ENCODE measurements at regions not wholly inside any gene's neighbourhood (a gene's known extent, or its start where the extent isn't known, plus 50 kb on each side); places are given as distances from the start of the nearest gene placed in this dataset.

- no peak for TF ChIP-seq Cebpa-rat (IDR thresholded peaks at IDR 0.05)
- H3K27ac ChIP-seq, result no peak overlapping the region
- no peak overlapping the region for H3K4me2 ChIP-seq
- no peaks in the 10 kb centered on the region for H3K9me3 ChIP-seq
- no peak overlapping the region for H3K4me3 ChIP-seq
- H4K20me1 ChIP-seq, result no peaks in the 10 kb centered on the region
- no peaks in the 10 kb centered on the region for H3K27me3 ChIP-seq
- H3K4me1 ChIP-seq, result no peaks in the 10 kb centered on the region
- H3K36me3 ChIP-seq, result no peaks in the 10 kb centered on the region
- H3K9ac ChIP-seq, result no peak overlapping the region
These were observed 682.7 kb upstream of the RAB6C start for GRCh38 chr2:129296806-129297205.

GRCh38 chr2:129297430-129297829 is 682.0 kb upstream of the RAB6C start:
- Histone ChIP-seq H3K9ac (no peak overlapping the region), H3K4me2 (no peak overlapping the region), H3K36me3 (no peaks in the 10 kb centered on the region), H3K27ac (no peak overlapping the region), H3K27me3 (no peaks in the 10 kb centered on the region), H3K4me3 (no peak overlapping the region), H3K4me1 (no peaks in the 10 kb centered on the region), H4K20me1 (no peaks in the 10 kb centered on the region), H3K9me3 (no peaks in the 10 kb centered on the region)
- TF ChIP-seq Cebpa-rat (IDR thresholded peaks at IDR 0.05), result no peak

GRCh38 chr2:129299338-129299737 is 680.1 kb upstream of the RAB6C start:
- Histone ChIP-seq H4K20me1 (no peaks in the 10 kb centered on the region), H3K27me3 (no peaks in the 10 kb centered on the region), H3K27ac (no peak overlapping the region), H3K4me2 (no peak overlapping the region), H3K9ac (no peak overlapping the region), H3K9me3 (no peaks in the 10 kb centered on the region), H3K4me3 (no peak overlapping the region), H3K36me3 (no peaks in the 10 kb centered on the region), H3K4me1 (no peaks in the 10 kb centered on the region)
- no peak for TF ChIP-seq Cebpa-rat (IDR thresholded peaks at IDR 0.05)

GRCh38 chr2:129299756-129300155 is 679.7 kb upstream of the RAB6C start:
- Histone ChIP-seq H4K20me1 (no peaks in the 10 kb centered on the region), H3K4me1 (no peaks in the 10 kb centered on the region), H3K27me3 (no peaks in the 10 kb centered on the region), H3K27ac (no peak overlapping the region), H3K9me3 (no peaks in the 10 kb centered on the region), H3K9ac (no peak overlapping the region), H3K4me2 (no peak overlapping the region), H3K36me3 (no peaks in the 10 kb centered on the region), H3K4me3 (no peak overlapping the region)
- no peak for TF ChIP-seq Cebpa-rat (IDR thresholded peaks at IDR 0.05)

- Histone ChIP-seq H3K4me2 (no peak overlapping the region), H3K27me3 (no peaks in the 10 kb centered on the region), H3K9ac (no peak overlapping the region), H3K4me1 (no peaks in the 10 kb centered on the region), H3K36me3 (no peaks in the 10 kb centered on the region), H3K4me3 (no peak overlapping the region), H4K20me1 (no peaks in the 10 kb centered on the region), H3K27ac (no peak overlapping the region), H3K9me3 (no peaks in the 10 kb centered on the region)
- no peak for TF ChIP-seq Cebpa-rat (IDR thresholded peaks at IDR 0.05)
These were observed 679.0 kb upstream of the RAB6C start for GRCh38 chr2:129300456-129300855.

- H3K27ac ChIP-seq, result no peak overlapping the region
These were observed 678.0 kb upstream of the RAB6C start for GRCh38 chr2:129301431-129301913.

GRCh38 chr2:129302106-129302505 is 677.4 kb upstream of the RAB6C start:
- Histone ChIP-seq H3K27ac (no peak overlapping the region), H3K9me3 (no peaks in the 10 kb centered on the region), H3K36me3 (no peaks in the 10 kb centered on the region), H3K4me1 (no peaks in the 10 kb centered on the region), H3K4me3 (no peak overlapping the region), H4K20me1 (no peaks in the 10 kb centered on the region), H3K27me3 (no peaks in the 10 kb centered on the region), H3K9ac (no peak overlapping the region), H3K4me2 (no peak overlapping the region)
- no peak for TF ChIP-seq Cebpa-rat (IDR thresholded peaks at IDR 0.05)

More at GRCh38 chr2:129301431-129301913, 678.0 kb upstream of the RAB6C start:
- Histone ChIP-seq H3K9ac (no peak overlapping the region), H4K20me1 (no peaks in the 10 kb centered on the region), H3K4me2 (no peak overlapping the region), H3K9me3 (no peaks in the 10 kb centered on the region), H3K27me3 (no peaks in the 10 kb centered on the region), H3K4me1 (no peaks in the 10 kb centered on the region), H3K36me3 (no peaks in the 10 kb centered on the region), H3K4me3 (no peak overlapping the region)
- TF ChIP-seq Cebpa-rat (IDR thresholded peaks at IDR 0.05), result no peak

- Histone ChIP-seq H3K9me3 (no peaks in the 10 kb centered on the region), H4K20me1 (no peaks in the 10 kb centered on the region), H3K4me3 (no peak overlapping the region), H3K27me3 (no peaks in the 10 kb centered on the region), H3K36me3 (no peaks in the 10 kb centered on the region), H3K4me2 (no peak overlapping the region), H3K27ac (no peak overlapping the region), H3K4me1 (no peaks in the 10 kb centered on the region), H3K9ac (no peak overlapping the region)
- no peak for TF ChIP-seq Cebpa-rat (IDR thresholded peaks at IDR 0.05)
These were observed 676.8 kb upstream of the RAB6C start for GRCh38 chr2:129302561-129303183.

GRCh38 chr2:129314120-129314519 is 665.3 kb upstream of the RAB6C start:
- no peak overlapping the region for H3K4me2 ChIP-seq
- no peaks in the 10 kb centered on the region for H4K20me1 ChIP-seq
- TF ChIP-seq Cebpa-rat (IDR thresholded peaks at IDR 0.05), result no peak
- no peak overlapping the region for H3K27ac ChIP-seq
- H3K36me3 ChIP-seq, result no peaks in the 10 kb centered on the region
- H3K9me3 ChIP-seq, result no peaks in the 10 kb centered on the region
- no peaks in the 10 kb centered on the region for H3K27me3 ChIP-seq
- no peak overlapping the region for H3K9ac ChIP-seq
- no peak overlapping the region for H3K4me3 ChIP-seq
- no peaks in the 10 kb centered on the region for H3K4me1 ChIP-seq

GRCh38 chr2:129318581-129319421 is 660.7 kb upstream of the RAB6C start:
- H3K9ac ChIP-seq, result no peak overlapping the region

More at GRCh38 chr2:129318581-129319421, 660.7 kb upstream of the RAB6C start:
- H3K4me2 ChIP-seq, result no peak overlapping the region
- TF ChIP-seq Cebpa-rat (IDR thresholded peaks at IDR 0.05), result no peak
- H3K27ac ChIP-seq, result no peak overlapping the region
- H3K36me3 ChIP-seq, result no peaks in the 10 kb centered on the region
- no peaks in the 10 kb centered on the region for H3K9me3 ChIP-seq
- H3K4me3 ChIP-seq, result no peak overlapping the region
- no peaks in the 10 kb centered on the region for H3K27me3 ChIP-seq
- H3K4me1 ChIP-seq, result no peaks in the 10 kb centered on the region
- H4K20me1 ChIP-seq, result no peaks in the 10 kb centered on the region

All from BLaER1 (cell line).